DND-41 (cell line): ENCODE measurements at regions not wholly inside any gene's neighbourhood (a gene's known extent, or its start where the extent isn't known, plus 50 kb on each side); places are given as distances from the start of the nearest gene placed in this dataset.

Experiments
- ATAC-seq: fragments of 200-7000 bp; cut with Tn5 transposase; 3 replicates; pipeline ENCODE4 v1.9.1; 2021; ENCODE audit warnings: low read depth; ENCODE audit not compliant: insufficient read depth
- DNase-seq: peaks from one replicate; pipeline ENCODE4 v3.0.0-alpha.2; 2020
- H2AFZ ChIP-seq: 2 replicates; pipeline ENCODE4 v1.6.0; 2012; ENCODE audit warnings: low read depth, low read length
- H3K27ac ChIP-seq: 2 replicates; pipeline ENCODE4 v1.5.1; 2012; ENCODE audit warnings: low read length, inconsistent platforms
- H3K27me3 ChIP-seq: fragments of 200-600 bp; sonication (generic); 2 replicates; pipeline ENCODE4 v1.6.0; 2012; ENCODE audit warnings: low read length, mild to moderate bottlenecking, inconsistent platforms; ENCODE audit not compliant: insufficient read depth, poor library complexity
- H3K36me3 ChIP-seq: 2 replicates; pipeline ENCODE4 v1.5.1; 2012; ENCODE audit warnings: low read length, inconsistent platforms; ENCODE audit not compliant: insufficient read depth
- H3K4me1 ChIP-seq: 2 replicates; pipeline ENCODE4 v1.5.1; 2012; ENCODE audit warnings: mild to moderate bottlenecking, low read length; ENCODE audit not compliant: insufficient read depth
- H3K4me2 ChIP-seq: 2 replicates; pipeline ENCODE4 v1.6.0; 2012; ENCODE audit warnings: mild to moderate bottlenecking, moderate library complexity, low read length, inconsistent platforms; ENCODE audit not compliant: insufficient read depth
- H3K4me3 ChIP-seq, 2 experiments: fragments of 200-600 bp in 1 of 2; shearing (Covaris generic) in 1 of 2; 2 replicates each; pipeline ENCODE4 v1.5.1; 2012 to 2016; ENCODE audit warnings: inconsistent platforms in 2 of 2, low read length in 2 of 2, mild to moderate bottlenecking in 2 of 2, low read depth in 1 of 2, moderate library complexity in 1 of 2
- H3K79me2 ChIP-seq: 2 replicates; pipeline ENCODE4 v1.6.0; 2012; ENCODE audit warnings: low read length, inconsistent platforms; ENCODE audit not compliant: insufficient read depth
- H3K9ac ChIP-seq: 2 replicates; pipeline ENCODE4 v1.6.0; 2012; ENCODE audit warnings: low read depth, mild to moderate bottlenecking, inconsistent platforms, low read length, moderate library complexity
- H3K9me3 ChIP-seq: 2 replicates; pipeline ENCODE4 v1.5.1; 2012; ENCODE audit warnings: low read length, moderate library complexity, mild to moderate bottlenecking, inconsistent platforms; ENCODE audit not compliant: insufficient read depth, severe bottlenecking
- H4K20me1 ChIP-seq: 2 replicates; pipeline ENCODE4 v1.6.0; 2012; ENCODE audit warnings: low read length; ENCODE audit not compliant: insufficient read depth
- EZH2 ChIP-seq: IDR thresholded peaks from 3 replicates; pipeline ENCODE4 v1.6.1; 2012; ENCODE audit warnings: borderline replicate concordance, low read depth, mild to moderate bottlenecking, moderate library complexity, low read length, inconsistent platforms; ENCODE audit not compliant: severe bottlenecking
- TF ChIP-seq, protein P1 (sequence below): IDR thresholded peaks from 2 replicates; pipeline ENCODE4 v1.5.1; 2012; ENCODE audit warnings: borderline replicate concordance, low read length, moderate library complexity, mild to moderate bottlenecking; ENCODE audit not compliant: poor library complexity, severe bottlenecking; ENCODE audit errors: extremely low read depth

DNA sequence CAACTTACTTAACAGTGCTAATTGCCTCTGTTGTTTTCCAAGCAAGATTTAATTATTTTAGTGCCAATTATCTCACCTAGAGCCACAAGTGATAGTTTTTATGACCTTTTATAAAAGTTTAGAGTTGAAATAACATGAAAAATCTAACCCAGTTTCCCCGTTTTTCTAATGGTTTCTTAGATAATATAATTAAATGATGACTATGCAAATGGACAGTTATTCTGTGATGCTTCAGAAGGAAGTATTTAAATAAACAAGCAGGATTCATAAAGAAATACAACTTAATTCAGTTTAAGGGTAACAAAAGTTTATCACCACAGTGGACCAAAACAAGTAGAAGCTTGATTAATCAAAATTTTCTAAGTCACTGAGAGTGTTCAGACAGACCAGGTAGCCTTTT, 721.2 kb upstream of the SOX9 start:
- Histone ChIP-seq H3K36me3 (no peaks in the 10 kb centered on the region), H3K9me3 (no peaks in the 10 kb centered on the region), H3K4me2 (no peak overlapping the region), H3K27ac (no peak overlapping the region), H3K27me3 (no peaks in the 10 kb centered on the region), H3K4me3 (no peak overlapping the region), H2AFZ (no peak overlapping the region), H3K4me1 (peaks cover 8% of the 10 kb centered on the region), H4K20me1 (no peaks in the 10 kb centered on the region), H3K9ac (no peak overlapping the region), H3K79me2 (no peaks in the 10 kb centered on the region)
- DNase-seq (no peak), ATAC-seq (no peak)
- TF ChIP-seq, protein P1, sequence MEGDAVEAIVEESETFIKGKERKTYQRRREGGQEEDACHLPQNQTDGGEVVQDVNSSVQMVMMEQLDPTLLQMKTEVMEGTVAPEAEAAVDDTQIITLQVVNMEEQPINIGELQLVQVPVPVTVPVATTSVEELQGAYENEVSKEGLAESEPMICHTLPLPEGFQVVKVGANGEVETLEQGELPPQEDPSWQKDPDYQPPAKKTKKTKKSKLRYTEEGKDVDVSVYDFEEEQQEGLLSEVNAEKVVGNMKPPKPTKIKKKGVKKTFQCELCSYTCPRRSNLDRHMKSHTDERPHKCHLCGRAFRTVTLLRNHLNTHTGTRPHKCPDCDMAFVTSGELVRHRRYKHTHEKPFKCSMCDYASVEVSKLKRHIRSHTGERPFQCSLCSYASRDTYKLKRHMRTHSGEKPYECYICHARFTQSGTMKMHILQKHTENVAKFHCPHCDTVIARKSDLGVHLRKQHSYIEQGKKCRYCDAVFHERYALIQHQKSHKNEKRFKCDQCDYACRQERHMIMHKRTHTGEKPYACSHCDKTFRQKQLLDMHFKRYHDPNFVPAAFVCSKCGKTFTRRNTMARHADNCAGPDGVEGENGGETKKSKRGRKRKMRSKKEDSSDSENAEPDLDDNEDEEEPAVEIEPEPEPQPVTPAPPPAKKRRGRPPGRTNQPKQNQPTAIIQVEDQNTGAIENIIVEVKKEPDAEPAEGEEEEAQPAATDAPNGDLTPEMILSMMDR: no peak
- TF ChIP-seq EZH2: no peak

DNA sequence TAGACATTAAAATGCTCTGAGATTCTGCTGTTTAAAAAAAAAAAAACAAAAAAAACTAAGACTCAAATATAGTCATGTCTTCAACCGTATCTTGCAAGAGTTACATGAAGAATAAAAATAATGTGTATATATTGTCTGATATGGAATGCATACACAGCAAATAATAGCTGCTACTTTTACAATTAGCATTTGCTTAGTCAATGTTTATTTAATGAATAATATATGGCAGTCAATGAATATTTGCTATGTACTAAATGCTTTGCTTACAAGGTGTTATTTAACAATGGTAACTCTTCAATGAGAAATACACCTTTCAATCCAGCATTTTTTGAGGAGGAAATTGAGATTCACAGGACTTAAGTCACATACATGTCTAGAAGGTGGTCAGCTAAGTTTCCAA, 718.8 kb upstream of the SOX9 start:
- no peak overlapping the region for H3K4me3 ChIP-seq
- no peak for DNase-seq
- peaks cover 18% of the 10 kb centered on the region for H3K4me1 ChIP-seq
- no peak for TF ChIP-seq EZH2
- TF ChIP-seq, protein P1: no peak
- H3K36me3 ChIP-seq: no peaks in the 10 kb centered on the region
- H3K79me2 ChIP-seq: no peaks in the 10 kb centered on the region
- H3K27ac ChIP-seq: no peak overlapping the region
- ATAC-seq: no peak
- no peak overlapping the region for H3K4me2 ChIP-seq
- H4K20me1 ChIP-seq: no peaks in the 10 kb centered on the region
- H2AFZ ChIP-seq: no peak overlapping the region
- H3K27me3 ChIP-seq: no peaks in the 10 kb centered on the region
- H3K9me3 ChIP-seq: no peaks in the 10 kb centered on the region
- no peak overlapping the region for H3K9ac ChIP-seq

- TF ChIP-seq, protein P1: no peak
- no peak for TF ChIP-seq EZH2
- no peaks in the 10 kb centered on the region for H3K27me3 ChIP-seq
- H3K9me3 ChIP-seq: no peaks in the 10 kb centered on the region
- no peaks in the 10 kb centered on the region for H3K79me2 ChIP-seq
- H3K36me3 ChIP-seq: no peaks in the 10 kb centered on the region
- no peak overlapping the region for H2AFZ ChIP-seq
- no peak overlapping the region for H3K9ac ChIP-seq
- H3K4me2 ChIP-seq: no peak overlapping the region
- no peak for DNase-seq
- ATAC-seq: no peak
- H3K27ac ChIP-seq: no peak overlapping the region
- no peaks in the 10 kb centered on the region for H4K20me1 ChIP-seq
- peaks cover 18% of the 10 kb centered on the region for H3K4me1 ChIP-seq
- no peak overlapping the region for H3K4me3 ChIP-seq
These were observed 718.1 kb upstream of the SOX9 start for GRCh38 chr17:71402661-71403141.

DNA sequence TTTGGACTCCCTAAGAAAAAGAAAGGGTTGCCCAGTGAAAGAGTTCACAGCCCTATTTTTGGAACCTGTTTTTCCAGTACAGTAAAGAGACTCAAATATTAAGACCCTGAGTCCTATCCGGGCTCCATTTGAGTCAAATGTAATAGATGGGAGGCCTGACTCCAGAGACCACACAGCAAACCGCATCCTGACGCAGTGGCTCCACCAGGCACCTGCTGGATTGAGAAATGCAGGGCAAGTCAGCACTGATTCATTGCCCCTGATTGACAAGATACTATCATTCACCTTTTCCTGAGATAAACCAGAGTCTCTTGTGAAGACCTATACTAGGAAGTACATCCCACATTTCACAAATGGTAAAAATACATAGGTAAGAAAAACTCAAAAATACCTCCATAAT, 715.7 kb upstream of the SOX9 start:
- DNase-seq: peak; percentile 85
- Histone ChIP-seq H3K27me3 (no peaks in the 10 kb centered on the region), H3K9ac (no peak overlapping the region), H3K4me2 (no peak overlapping the region), H3K36me3 (no peaks in the 10 kb centered on the region), H3K4me3 (no peak overlapping the region), H3K79me2 (no peaks in the 10 kb centered on the region), H3K27ac (0 out of 2 replicates have a peak overlapping the region, but pooled peaks have one; percentile 24), H3K4me1 (peaks cover 18% of the 10 kb centered on the region), H2AFZ (no peak overlapping the region), H3K9me3 (no peaks in the 10 kb centered on the region), H4K20me1 (no peaks in the 10 kb centered on the region)
- ATAC-seq: peak; percentile 100
- TF ChIP-seq, protein P1: no peak
- no peak for TF ChIP-seq EZH2
